HepG2 (cell line): ENCODE measurements at regions not wholly inside any gene's neighbourhood (a gene's known extent, or its start where the extent isn't known, plus 50 kb on each side); places are given as distances from the start of the nearest gene placed in this dataset.

Source experiments
- ATAC-seq: fragments of 200-7000 bp; cut with Tn5 transposase; 3 replicates; pipeline ENCODE4 v1.9.1; 2020; ENCODE audit warnings: mild to moderate bottlenecking, moderate library complexity
- BruUV-seq: library from RNA; stranded (reverse); fragments of 400-500 nt; replicated peaks from 2 replicates; lab custom pipeline; 2021; lab: Mats Ljungman, UMichigan
- CTCF ChIA-PET: fragments of 300-600 bp; formaldehyde crosslinking; extraction: SDS; loops from one replicate; lab custom pipeline; 2021; ENCODE audit warnings: low total read pairs, inconsistent platforms, low intra/inter-chr PET ratio; lab: Yijun Ruan, JAX
- POLR2A ChIA-PET: fragments of 350-600 bp; sonication (Branson Sonifier 250); formaldehyde crosslinking; loops from one replicate; lab custom pipeline; 2020; ENCODE audit warnings: antibody characterized with exemption, inconsistent platforms; lab: Yijun Ruan, JAX
- DNase-seq: peaks from one replicate; pipeline ENCODE4 v3.0.0-alpha.2; 2015; ENCODE audit warnings: low spot score
- FAIRE-seq: peaks from 3 replicates; lab custom pipeline; 2011; peaks lifted over from hg19 to GRCh38; lab: Jason Lieb, UNC
- H2AFZ ChIP-seq: one replicate; pipeline ENCODE4 v1.6.1; 2011; ENCODE audit warnings: low read length, inconsistent platforms
- H3K27ac ChIP-seq: fragments of 300-600 bp; 3 replicates; pipeline ENCODE4 v1.8.0; 2011; ENCODE audit warnings: mixed run types, mild to moderate bottlenecking, mixed read lengths, low read length, inconsistent platforms; ENCODE audit not compliant: insufficient read depth; ENCODE audit errors: extremely low read length
- H3K27me3 ChIP-seq, 2 experiments: fragments of 200-600 bp in 1 of 2; 2 replicates in 1 of 2; 3 replicates in 1 of 2; pipeline versions ENCODE4 v1.6.0 to v1.8.0; 2011; ENCODE audit warnings: low read length in 2 of 2, mild to moderate bottlenecking in 2 of 2, moderate library complexity in 2 of 2, inconsistent platforms in 1 of 2; ENCODE audit not compliant: insufficient read depth in 2 of 2, control insufficient read depth in 1 of 2
- H3K36me3 ChIP-seq, 2 experiments: fragments of 200-600 bp in 1 of 2; replicated peaks in 1 of 2; 2 replicates in 1 of 2; 3 replicates in 1 of 2; pipeline versions ENCODE4 v1.5.1 to v1.8.0; 2011; ENCODE audit warnings: low read length in 2 of 2, inconsistent platforms in 1 of 2; ENCODE audit not compliant: insufficient read depth in 2 of 2, control insufficient read depth in 1 of 2
- H3K4me1 ChIP-seq: 2 replicates; pipeline ENCODE4 v1.5.1; 2012; ENCODE audit warnings: low read length, inconsistent platforms; ENCODE audit not compliant: insufficient read depth
- H3K4me2 ChIP-seq: 2 replicates; pipeline ENCODE4 v1.6.0; 2011; ENCODE audit warnings: low read depth, low read length, inconsistent platforms
- H3K4me3 ChIP-seq, 3 experiments: fragments of 200-600 bp in 1 of 3; sonication (generic), shearing (Covaris generic) in 1 of 3; replicated peaks in 1 of 3; 2 replicates each; pipeline ENCODE4 v1.5.1; 2011 to 2016; ENCODE audit warnings: low read length in 3 of 3, inconsistent platforms in 2 of 3, low read depth in 2 of 3, mild to moderate bottlenecking in 2 of 3, control low read depth in 1 of 3, mixed read lengths in 1 of 3; ENCODE audit not compliant: insufficient read depth in 1 of 3
- H3K79me2 ChIP-seq: one replicate; pipeline ENCODE4 v1.6.1; 2011; ENCODE audit warnings: low read length, inconsistent platforms; ENCODE audit not compliant: insufficient read depth
- H3K9ac ChIP-seq: 2 replicates; pipeline ENCODE4 v1.6.0; 2011; ENCODE audit warnings: mild to moderate bottlenecking, low read depth, low read length, inconsistent platforms; ENCODE audit not compliant: insufficient read depth
- H3K9me3 ChIP-seq: 2 replicates; pipeline ENCODE4 v1.5.1; 2012; ENCODE audit warnings: mild to moderate bottlenecking, low read length
- H4K20me1 ChIP-seq: 2 replicates; pipeline ENCODE4 v1.6.0; 2011; ENCODE audit warnings: inconsistent platforms, mild to moderate bottlenecking, low read length, moderate library complexity; ENCODE audit not compliant: insufficient read depth
- ELF1 ChIP-seq: sonication (generic); formaldehyde crosslinking; IDR thresholded peaks from 2 replicates; pipeline ENCODE4 v1.4.0; 2020; ENCODE audit warnings: missing genetic modification reagents
- HDAC2 ChIP-seq: sonication (generic); formaldehyde crosslinking; IDR thresholded peaks from 2 replicates; pipeline ENCODE4 v1.4.0; 2020; ENCODE audit warnings: missing genetic modification reagents
- KLF9 ChIP-seq: IDR thresholded peaks from 2 replicates; pipeline ENCODE4 v1.6.1; 2016; ENCODE audit warnings: low read depth
- NFKBIZ ChIP-seq: IDR thresholded peaks from 2 replicates; pipeline ENCODE4 v1.6.1; 2018; ENCODE audit warnings: missing genetic modification reagents, missing compliant biosample characterization
- RARG ChIP-seq: sonication (generic); formaldehyde crosslinking; IDR thresholded peaks from 2 replicates; pipeline ENCODE4 v1.4.0; 2020; ENCODE audit warnings: low read depth, mild to moderate bottlenecking, missing genetic modification reagents
- SOX6 ChIP-seq, 2 experiments: fragments of 450-650 bp in 1 of 2; sonication (generic) in 1 of 2; formaldehyde crosslinking in 1 of 2; IDR thresholded peaks; 2 replicates each; pipeline versions ENCODE4 v1.4.0 to v1.6.1; 2017 to 2020; ENCODE audit warnings: antibody characterized with exemption in 1 of 2, mild to moderate bottlenecking in 1 of 2, missing genetic modification reagents in 1 of 2
- SP1 ChIP-seq, 2 experiments: fragments of 450-650 bp in 1 of 2; sonication (generic) in 1 of 2; formaldehyde crosslinking in 1 of 2; IDR thresholded peaks; 2 replicates each; pipeline versions ENCODE4 v1.4.0 to v1.6.1; 2016 to 2020; ENCODE audit warnings: missing genetic modification reagents in 1 of 2
- STAG1 ChIP-seq: sonication (generic); formaldehyde crosslinking; IDR thresholded peaks from 2 replicates; pipeline ENCODE4 v1.4.0; 2020; ENCODE audit warnings: missing genetic modification reagents
- TAF15 ChIP-seq: fragments of 200-400 bp; formaldehyde crosslinking; IDR thresholded peaks from one replicate; pipeline ENCODE4 v1.6.1; 2018; ENCODE audit warnings: mild to moderate bottlenecking, low read depth, low read length; ENCODE audit not compliant: poor library complexity, severe bottlenecking
- ZEB1 ChIP-seq: IDR thresholded peaks from 2 replicates; pipeline ENCODE4 v1.6.1; 2012; ENCODE audit warnings: mild to moderate bottlenecking, low read depth, inconsistent platforms; ENCODE audit not compliant: insufficient replicate concordance
- WGBS: methylation state at CpG from one replicate; pipeline ENCODE4 v1.1.6; 2017; ENCODE audit warnings: low lambda C conversion rate; 5-methylcytosine and 5-hydroxymethylcytosine counted together
- in situ Hi-C: cut with HindIII; loops from 2 replicates; pipeline ENCODE4 v1.10.0; 2017; ENCODE audit warnings: low pct_unique_long_range_greater_than_20kb; ENCODE audit not compliant: extremely low pct_ligation_motif_present
- intact Hi-C: fragments of 100-400 bp; cut with micrococcal nuclease; formaldehyde crosslinking; loops from one replicate; pipeline ENCODE4 v1.10.0; 2022; ENCODE audit not compliant: unreplicated experiment
- TF ChIP-seq, protein P1 (sequence below): sonication (generic); formaldehyde crosslinking; IDR thresholded peaks from 2 replicates; pipeline ENCODE4 v1.4.0; 2020; ENCODE audit warnings: missing genetic modification reagents, mild to moderate bottlenecking, borderline replicate concordance
- TF ChIP-seq, protein P2 (sequence below): sonication (generic); formaldehyde crosslinking; IDR thresholded peaks from 2 replicates; pipeline ENCODE4 v1.5.0; 2020; ENCODE audit warnings: mild to moderate bottlenecking, missing genetic modification reagents
- TF ChIP-seq, protein P3 (sequence below): IDR thresholded peaks from 2 replicates; pipeline ENCODE4 v1.6.1; 2012; ENCODE audit warnings: low read depth, low read length, improper control_type of control experiment
- TF ChIP-seq, protein P4 (sequence below): sonication (generic); formaldehyde crosslinking; IDR thresholded peaks from 2 replicates; pipeline ENCODE4 v1.4.0; 2020; ENCODE audit warnings: missing genetic modification reagents

DNA sequence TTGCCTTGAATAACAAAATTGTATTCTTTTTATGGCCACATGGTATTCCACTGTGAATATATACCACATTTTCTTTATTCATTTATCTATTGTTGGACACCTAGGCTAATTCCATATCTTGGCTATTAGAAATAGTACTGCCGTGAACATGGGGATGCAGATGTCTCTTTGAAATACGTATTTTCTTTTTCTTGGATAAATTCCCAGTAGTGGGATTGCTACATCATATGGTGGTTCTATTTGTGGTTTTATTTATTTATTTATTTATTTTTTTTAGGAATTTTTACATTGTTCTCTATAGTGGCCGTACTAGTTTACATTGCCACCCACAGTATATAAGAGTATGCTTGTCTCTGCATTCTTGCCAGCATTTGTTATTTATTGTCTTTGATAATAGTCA, 679.8 kb upstream of the NRXN1 start (continued):
- TF ChIP-seq, protein P1, sequence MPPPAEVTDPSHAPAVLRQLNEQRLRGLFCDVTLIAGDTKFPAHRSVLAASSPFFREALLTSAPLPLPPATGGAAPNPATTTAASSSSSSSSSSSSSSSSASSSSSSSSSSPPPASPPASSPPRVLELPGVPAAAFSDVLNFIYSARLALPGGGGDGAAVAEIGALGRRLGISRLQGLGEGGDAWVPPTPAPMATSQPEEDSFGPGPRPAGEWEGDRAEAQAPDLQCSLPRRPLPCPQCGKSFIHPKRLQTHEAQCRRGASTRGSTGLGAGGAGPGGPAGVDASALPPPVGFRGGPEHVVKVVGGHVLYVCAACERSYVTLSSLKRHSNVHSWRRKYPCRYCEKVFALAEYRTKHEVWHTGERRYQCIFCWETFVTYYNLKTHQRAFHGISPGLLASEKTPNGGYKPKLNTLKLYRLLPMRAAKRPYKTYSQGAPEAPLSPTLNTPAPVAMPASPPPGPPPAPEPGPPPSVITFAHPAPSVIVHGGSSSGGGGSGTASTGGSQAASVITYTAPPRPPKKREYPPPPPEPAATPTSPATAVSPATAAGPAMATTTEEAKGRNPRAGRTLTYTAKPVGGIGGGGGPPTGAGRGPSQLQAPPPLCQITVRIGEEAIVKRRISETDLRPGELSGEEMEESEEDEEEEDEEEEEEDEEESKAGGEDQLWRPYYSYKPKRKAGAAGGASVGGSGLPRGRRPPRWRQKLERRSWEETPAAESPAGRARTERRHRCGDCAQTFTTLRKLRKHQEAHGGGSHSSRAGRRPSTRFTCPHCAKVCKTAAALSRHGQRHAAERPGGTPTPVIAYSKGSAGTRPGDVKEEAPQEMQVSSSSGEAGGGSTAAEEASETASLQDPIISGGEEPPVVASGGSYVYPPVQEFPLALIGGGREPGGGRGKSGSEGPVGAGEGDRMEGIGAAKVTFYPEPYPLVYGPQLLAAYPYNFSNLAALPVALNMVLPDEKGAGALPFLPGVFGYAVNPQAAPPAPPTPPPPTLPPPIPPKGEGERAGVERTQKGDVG (CRISPR knock-in tag), result no peak
- TF ChIP-seq TAF15 (no peak), RARG (CRISPR knock-in tag) (no peak), KLF9 (no peak), ELF1 (CRISPR knock-in tag) (no peak), ZEB1 (no peak)
- TF ChIP-seq, protein P2, sequence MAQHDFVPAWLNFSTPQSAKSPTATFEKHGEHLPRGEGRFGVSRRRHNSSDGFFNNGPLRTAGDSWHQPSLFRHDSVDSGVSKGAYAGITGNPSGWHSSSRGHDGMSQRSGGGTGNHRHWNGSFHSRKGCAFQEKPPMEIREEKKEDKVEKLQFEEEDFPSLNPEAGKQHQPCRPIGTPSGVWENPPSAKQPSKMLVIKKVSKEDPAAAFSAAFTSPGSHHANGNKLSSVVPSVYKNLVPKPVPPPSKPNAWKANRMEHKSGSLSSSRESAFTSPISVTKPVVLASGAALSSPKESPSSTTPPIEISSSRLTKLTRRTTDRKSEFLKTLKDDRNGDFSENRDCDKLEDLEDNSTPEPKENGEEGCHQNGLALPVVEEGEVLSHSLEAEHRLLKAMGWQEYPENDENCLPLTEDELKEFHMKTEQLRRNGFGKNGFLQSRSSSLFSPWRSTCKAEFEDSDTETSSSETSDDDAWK (CRISPR knock-in tag), result no peak
- TF ChIP-seq, all 625 proteins: peak for 0

DNA sequence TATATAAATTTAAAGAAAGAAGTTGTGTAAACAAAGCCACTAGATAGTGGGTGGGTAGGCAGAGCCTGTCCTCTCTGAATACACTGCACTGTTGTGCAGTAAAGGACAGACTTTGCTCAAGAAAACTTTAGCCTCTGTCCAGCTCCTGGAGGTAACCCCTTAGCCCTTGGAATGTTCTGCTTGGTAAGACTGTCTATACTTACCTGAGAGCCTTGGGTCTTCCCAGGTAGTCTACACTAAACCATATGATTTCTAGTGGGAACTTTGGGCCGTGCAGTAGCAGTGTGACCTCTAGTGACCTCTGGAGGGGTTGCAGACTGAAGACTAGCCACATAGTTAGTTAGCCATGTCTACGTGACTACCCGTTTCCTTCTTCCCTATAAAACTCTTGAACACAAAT, 678.3 kb upstream of the NRXN1 start:
- Histone ChIP-seq H3K9ac (no peak overlapping the region), H3K36me3 (no peaks in the 10 kb centered on the region), H4K20me1 (no peaks in the 10 kb centered on the region), H3K9me3 (peaks cover 29% of the 10 kb centered on the region), H3K27ac (no peak overlapping the region), H2AFZ (peak overlapping the region; percentile 62), H3K27me3 (no peaks in the 10 kb centered on the region), H3K79me2 (no peaks in the 10 kb centered on the region), H3K4me2 (no peak overlapping the region), H3K4me3 (no peak overlapping the region), H3K4me1 (no peaks in the 10 kb centered on the region)
- CTCF ChIA-PET, result interaction anchor here (1.4 kb wide), 1 partner anchor 963 kb away, joined by 4 read pairs; no protein-coding TSS in a partner anchor
- ATAC-seq (peak; percentile 98), DNase-seq (peak; percentile 18), FAIRE-seq (peak; percentile 78)
- in situ Hi-C loops (loop anchor here (25.0 kb wide), 1 partner anchor 1173 kb away; no protein-coding TSS in a partner anchor), intact Hi-C loops (loop anchor here (5.0 kb wide), 1 partner anchor 1178 kb away; no protein-coding TSS in a partner anchor)
- POLR2A ChIA-PET, result no interaction called here
- 0% methylated on average over 3 of the region's 3 CpGs for WGBS
- no TSS peak for BruUV-seq
- no peak for TF ChIP-seq SP1 (IDR thresholded peaks at IDR 0.05)
- no peak for TF ChIP-seq SP1 (CRISPR knock-in tag; IDR thresholded peaks at IDR 0.05)
- TF ChIP-seq STAG1 (CRISPR knock-in tag), result peak; percentile 69
- TF ChIP-seq HDAC2 (CRISPR knock-in tag), result no peak
- TF ChIP-seq NFKBIZ (CRISPR knock-in tag), result no peak
- TF ChIP-seq, protein P3, sequence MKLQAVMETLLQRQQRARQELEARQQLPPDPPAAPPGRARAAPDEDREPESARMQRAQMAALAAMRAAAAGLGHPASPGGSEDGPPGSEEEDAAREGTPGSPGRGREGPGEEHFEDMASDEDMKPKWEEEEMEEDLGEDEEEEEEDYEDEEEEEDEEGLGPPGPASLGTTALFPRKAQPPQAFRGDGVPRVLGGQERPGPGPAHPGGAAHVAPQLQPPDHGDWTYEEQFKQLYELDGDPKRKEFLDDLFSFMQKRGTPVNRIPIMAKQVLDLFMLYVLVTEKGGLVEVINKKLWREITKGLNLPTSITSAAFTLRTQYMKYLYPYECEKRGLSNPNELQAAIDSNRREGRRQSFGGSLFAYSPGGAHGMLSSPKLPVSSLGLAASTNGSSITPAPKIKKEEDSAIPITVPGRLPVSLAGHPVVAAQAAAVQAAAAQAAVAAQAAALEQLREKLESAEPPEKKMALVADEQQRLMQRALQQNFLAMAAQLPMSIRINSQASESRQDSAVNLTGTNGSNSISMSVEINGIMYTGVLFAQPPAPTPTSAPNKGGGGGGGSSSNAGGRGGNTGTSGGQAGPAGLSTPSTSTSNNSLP, result no peak
- TF ChIP-seq, protein P4, sequence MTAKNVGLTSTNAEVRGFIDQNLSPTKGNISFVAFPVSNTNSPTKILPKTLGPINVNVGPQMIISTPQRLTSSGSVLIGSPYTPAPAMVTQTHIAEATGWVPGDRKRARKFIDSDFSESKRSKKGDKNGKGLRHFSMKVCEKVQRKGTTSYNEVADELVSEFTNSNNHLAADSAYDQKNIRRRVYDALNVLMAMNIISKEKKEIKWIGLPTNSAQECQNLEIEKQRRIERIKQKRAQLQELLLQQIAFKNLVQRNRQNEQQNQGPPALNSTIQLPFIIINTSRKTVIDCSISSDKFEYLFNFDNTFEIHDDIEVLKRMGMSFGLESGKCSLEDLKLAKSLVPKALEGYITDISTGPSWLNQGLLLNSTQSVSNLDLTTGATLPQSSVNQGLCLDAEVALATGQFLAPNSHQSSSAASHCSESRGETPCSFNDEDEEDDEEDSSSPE, result no peak
- no peak for TF ChIP-seq SOX6 (IDR thresholded peaks at IDR 0.05)
- no peak for TF ChIP-seq SOX6 (CRISPR knock-in tag; IDR thresholded peaks at IDR 0.05)
